ENCODE measurements at regions not wholly inside any gene's neighbourhood (a gene's known extent, or its start where the extent isn't known, plus 50 kb on each side); places are given as distances from the start of the nearest gene placed in this dataset.

DNA sequence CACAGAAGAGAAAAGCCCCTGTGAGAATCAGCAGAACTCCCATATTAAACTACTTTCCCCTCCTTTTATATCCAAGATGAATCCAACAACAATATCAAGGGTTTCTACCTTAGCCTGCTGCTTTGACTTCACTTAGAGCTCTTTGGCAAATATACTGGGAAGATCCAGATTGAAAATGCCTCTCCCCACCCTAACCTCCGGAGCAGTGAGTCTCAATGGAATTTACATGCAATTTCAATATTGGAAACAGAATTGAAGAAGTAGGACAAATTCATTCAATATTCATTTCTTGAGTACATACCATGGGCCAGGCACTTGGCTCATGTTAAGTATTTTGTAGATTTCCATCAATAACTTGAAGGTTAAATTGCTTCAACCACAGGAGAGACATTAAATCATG, 457.4 kb downstream of the TBC1D4 start:
- Histone ChIP-seq H3K27me3 (ENCODE audit: control insufficient read depth, extremely low read depth, insufficient read depth, low read length) (no peaks in the 10 kb centered on the region), H4K20me1 (ENCODE audit: control insufficient read depth, extremely low read depth, insufficient read depth, low read length) (no peaks in the 10 kb centered on the region), H3K36me3 (ENCODE audit: control insufficient read depth in 2 of 2, extremely low read depth in 1 of 2, insufficient read depth in 2 of 2, low read length in 2 of 2) (no peaks in the 10 kb centered on the region), H3K4me3 (ENCODE audit: control insufficient read depth in 2 of 3, extremely low read depth in 1 of 3, insufficient read depth in 2 of 3, low read depth in 1 of 3, low read length in 3 of 3) (no peak overlapping the region), H3K9me3 (ENCODE audit: control insufficient read depth, low read depth, low read length) (no peaks in the 10 kb centered on the region), H3K4me2 (ENCODE audit: control insufficient read depth, extremely low read depth, insufficient read depth, low read depth, low read length) (no peak overlapping the region), H3K79me2 (ENCODE audit: control insufficient read depth, insufficient read depth, low read length) (no peaks in the 10 kb centered on the region), H3K9me1 (ENCODE audit: control insufficient read depth, extremely low read depth, insufficient read depth, low read length) (no peaks in the 10 kb centered on the region), H3K27ac (ENCODE audit: control insufficient read depth, insufficient read depth, low read length) (no peak overlapping the region), H2AFZ (ENCODE audit: control insufficient read depth, low read length) (no peak overlapping the region), H3K9ac (ENCODE audit: control insufficient read depth, extremely low read depth, insufficient read depth, low read length) (no peak overlapping the region), H3K4me1 (ENCODE audit: control insufficient read depth, extremely low read depth, insufficient read depth, low read length) (no peaks in the 10 kb centered on the region)
- DNase-seq (ENCODE audit: low read depth, low spot score), result no peak
- TF ChIP-seq, protein P1, sequence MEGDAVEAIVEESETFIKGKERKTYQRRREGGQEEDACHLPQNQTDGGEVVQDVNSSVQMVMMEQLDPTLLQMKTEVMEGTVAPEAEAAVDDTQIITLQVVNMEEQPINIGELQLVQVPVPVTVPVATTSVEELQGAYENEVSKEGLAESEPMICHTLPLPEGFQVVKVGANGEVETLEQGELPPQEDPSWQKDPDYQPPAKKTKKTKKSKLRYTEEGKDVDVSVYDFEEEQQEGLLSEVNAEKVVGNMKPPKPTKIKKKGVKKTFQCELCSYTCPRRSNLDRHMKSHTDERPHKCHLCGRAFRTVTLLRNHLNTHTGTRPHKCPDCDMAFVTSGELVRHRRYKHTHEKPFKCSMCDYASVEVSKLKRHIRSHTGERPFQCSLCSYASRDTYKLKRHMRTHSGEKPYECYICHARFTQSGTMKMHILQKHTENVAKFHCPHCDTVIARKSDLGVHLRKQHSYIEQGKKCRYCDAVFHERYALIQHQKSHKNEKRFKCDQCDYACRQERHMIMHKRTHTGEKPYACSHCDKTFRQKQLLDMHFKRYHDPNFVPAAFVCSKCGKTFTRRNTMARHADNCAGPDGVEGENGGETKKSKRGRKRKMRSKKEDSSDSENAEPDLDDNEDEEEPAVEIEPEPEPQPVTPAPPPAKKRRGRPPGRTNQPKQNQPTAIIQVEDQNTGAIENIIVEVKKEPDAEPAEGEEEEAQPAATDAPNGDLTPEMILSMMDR (optimal IDR thresholded peaks at IDR 0.05 in 1 of 3, IDR thresholded peaks at IDR 0.05 in 1 of 3, conservative IDR thresholded peaks at IDR 0.05 in 1 of 3; ENCODE audit: extremely low read depth in 1 of 3, insufficient read depth in 2 of 3, low read length in 3 of 3), result no peak
- no peak for TF ChIP-seq EZH2 (IDR thresholded peaks at IDR 0.05; ENCODE audit: low read length)
- FAIRE-seq, result no peak
- dilution Hi-C loops (cut with MboI; ENCODE audit: extremely low pct_ligation_motif_present, low sequenced_read_pairs), result no loop called here

DNA sequence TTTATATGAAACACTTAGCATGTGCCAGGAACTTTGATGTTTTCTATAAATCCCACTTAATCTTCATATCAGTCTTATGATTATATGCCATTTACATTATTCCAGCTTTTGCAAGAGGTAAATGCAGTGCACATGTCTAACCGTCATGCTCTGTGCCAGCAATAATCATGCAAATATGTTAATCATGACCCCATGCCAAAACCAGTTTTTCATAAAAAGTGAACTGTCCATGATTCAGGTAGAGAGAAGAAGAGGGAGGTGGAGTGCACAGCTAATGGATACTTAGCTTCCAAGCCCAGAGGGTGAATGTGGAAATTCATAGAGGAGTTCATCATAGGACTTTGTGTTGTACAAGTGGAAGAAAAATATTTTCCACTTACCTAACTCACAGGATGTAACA, 458.4 kb downstream of the TBC1D4 start:
- dilution Hi-C loops (cut with MboI; ENCODE audit: extremely low pct_ligation_motif_present, low sequenced_read_pairs), result no loop called here
- H4K20me1 ChIP-seq (ENCODE audit: control insufficient read depth, extremely low read depth, insufficient read depth, low read length), result no peaks in the 10 kb centered on the region
- no peak overlapping the region for H2AFZ ChIP-seq (ENCODE audit: control insufficient read depth, low read length)
- no peak overlapping the region for H3K4me3 ChIP-seq (ENCODE audit: control insufficient read depth in 2 of 3, extremely low read depth in 1 of 3, insufficient read depth in 2 of 3, low read depth in 1 of 3, low read length in 3 of 3)
- no peak for DNase-seq (ENCODE audit: low read depth, low spot score)
- TF ChIP-seq, protein P1 (optimal IDR thresholded peaks at IDR 0.05 in 1 of 3, IDR thresholded peaks at IDR 0.05 in 1 of 3, conservative IDR thresholded peaks at IDR 0.05 in 1 of 3; ENCODE audit: extremely low read depth in 1 of 3, insufficient read depth in 2 of 3, low read length in 3 of 3), result no peak
- TF ChIP-seq EZH2 (IDR thresholded peaks at IDR 0.05; ENCODE audit: low read length), result no peak
- no peak for FAIRE-seq
- H3K9me1 ChIP-seq (ENCODE audit: control insufficient read depth, extremely low read depth, insufficient read depth, low read length), result no peaks in the 10 kb centered on the region
- H3K4me1 ChIP-seq (ENCODE audit: control insufficient read depth, extremely low read depth, insufficient read depth, low read length), result no peaks in the 10 kb centered on the region
- no peak overlapping the region for H3K9ac ChIP-seq (ENCODE audit: control insufficient read depth, extremely low read depth, insufficient read depth, low read length)
- no peaks in the 10 kb centered on the region for H3K9me3 ChIP-seq (ENCODE audit: control insufficient read depth, low read depth, low read length)
- no peaks in the 10 kb centered on the region for H3K79me2 ChIP-seq (ENCODE audit: control insufficient read depth, insufficient read depth, low read length)
- H3K27me3 ChIP-seq (ENCODE audit: control insufficient read depth, extremely low read depth, insufficient read depth, low read length), result no peaks in the 10 kb centered on the region
- H3K36me3 ChIP-seq (ENCODE audit: control insufficient read depth in 2 of 2, extremely low read depth in 1 of 2, insufficient read depth in 2 of 2, low read length in 2 of 2), result no peaks in the 10 kb centered on the region
- no peak overlapping the region for H3K27ac ChIP-seq (ENCODE audit: control insufficient read depth, insufficient read depth, low read length)
- no peak overlapping the region for H3K4me2 ChIP-seq (ENCODE audit: control insufficient read depth, extremely low read depth, insufficient read depth, low read depth, low read length)
